ENCODE measurements at regions not wholly inside any gene's neighbourhood (a gene's known extent, or its start where the extent isn't known, plus 50 kb on each side); places are given as distances from the start of the nearest gene placed in this dataset.

- TF ChIP-seq, protein P1, sequence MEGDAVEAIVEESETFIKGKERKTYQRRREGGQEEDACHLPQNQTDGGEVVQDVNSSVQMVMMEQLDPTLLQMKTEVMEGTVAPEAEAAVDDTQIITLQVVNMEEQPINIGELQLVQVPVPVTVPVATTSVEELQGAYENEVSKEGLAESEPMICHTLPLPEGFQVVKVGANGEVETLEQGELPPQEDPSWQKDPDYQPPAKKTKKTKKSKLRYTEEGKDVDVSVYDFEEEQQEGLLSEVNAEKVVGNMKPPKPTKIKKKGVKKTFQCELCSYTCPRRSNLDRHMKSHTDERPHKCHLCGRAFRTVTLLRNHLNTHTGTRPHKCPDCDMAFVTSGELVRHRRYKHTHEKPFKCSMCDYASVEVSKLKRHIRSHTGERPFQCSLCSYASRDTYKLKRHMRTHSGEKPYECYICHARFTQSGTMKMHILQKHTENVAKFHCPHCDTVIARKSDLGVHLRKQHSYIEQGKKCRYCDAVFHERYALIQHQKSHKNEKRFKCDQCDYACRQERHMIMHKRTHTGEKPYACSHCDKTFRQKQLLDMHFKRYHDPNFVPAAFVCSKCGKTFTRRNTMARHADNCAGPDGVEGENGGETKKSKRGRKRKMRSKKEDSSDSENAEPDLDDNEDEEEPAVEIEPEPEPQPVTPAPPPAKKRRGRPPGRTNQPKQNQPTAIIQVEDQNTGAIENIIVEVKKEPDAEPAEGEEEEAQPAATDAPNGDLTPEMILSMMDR (conservative IDR thresholded peaks at IDR 0.05 in 1 of 2, IDR thresholded peaks at IDR 0.05 in 1 of 2; ENCODE audit: extremely low read depth in 1 of 2, insufficient read depth in 1 of 2, low read depth in 1 of 2, low read length in 2 of 2) = no peak
- TF ChIP-seq EZH2 (IDR thresholded peaks at IDR 0.05; ENCODE audit: borderline replicate concordance, low read length) = no peak
Observed at GRCh38 chr4:187780070-187780469, 215.5 kb upstream of the ZFP42 start.

Data from mammary epithelial cell (primary cell).